NCI-H2029 (cell line): ENCODE measurements at regions not wholly inside any gene's neighbourhood (a gene's known extent, or its start where the extent isn't known, plus 50 kb on each side); places are given as distances from the start of the nearest gene placed in this dataset.

Experiments
- DNase-seq: peaks from one replicate; lab custom pipeline; 2025; lab: John Stamatoyannopoulos, UW

DNA sequence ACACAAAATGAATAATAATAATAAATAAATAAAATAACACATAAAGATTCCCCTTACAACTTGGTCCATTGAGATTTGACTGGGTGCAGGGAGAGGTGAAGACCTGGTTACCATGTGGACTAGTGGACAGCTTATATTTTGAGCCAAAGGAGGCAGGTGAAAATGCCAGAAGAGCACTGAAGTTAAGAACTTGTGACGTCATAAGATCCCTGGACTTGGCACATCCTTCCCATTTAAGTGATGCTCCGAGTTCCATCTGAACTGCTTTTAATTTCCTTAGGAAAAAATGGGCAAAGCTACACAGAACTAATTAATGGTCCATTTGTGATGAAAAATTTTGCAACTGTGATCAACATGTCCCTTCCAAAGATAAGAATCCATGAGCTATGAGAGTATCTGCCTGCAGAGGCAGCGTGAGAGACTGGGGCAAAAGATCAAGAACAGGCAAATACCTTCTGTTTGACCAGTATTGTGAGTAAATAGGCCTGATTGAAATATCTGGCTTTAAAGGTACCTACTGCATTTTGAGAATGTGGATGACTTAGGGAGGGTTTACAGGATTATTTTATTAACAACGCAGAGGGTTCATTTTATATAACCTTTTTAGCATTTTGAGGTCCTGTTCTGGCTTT lies 101.2 kb upstream of the POT1 start:
- no peak for DNase-seq

- no peak for DNase-seq
Measured at GRCh38 chr7:125025620-125026019, 96.0 kb upstream of the POT1 start.

GRCh38 chr7:125020801-125021200 lies 91.2 kb upstream of the POT1 start:
- no peak for DNase-seq

- no peak for DNase-seq
Measured at GRCh38 chr7:125010540-125010939, 80.9 kb upstream of the POT1 start.

GRCh38 chr7:124996778-124997177 lies 67.2 kb upstream of the POT1 start:
- DNase-seq = no peak

DNA sequence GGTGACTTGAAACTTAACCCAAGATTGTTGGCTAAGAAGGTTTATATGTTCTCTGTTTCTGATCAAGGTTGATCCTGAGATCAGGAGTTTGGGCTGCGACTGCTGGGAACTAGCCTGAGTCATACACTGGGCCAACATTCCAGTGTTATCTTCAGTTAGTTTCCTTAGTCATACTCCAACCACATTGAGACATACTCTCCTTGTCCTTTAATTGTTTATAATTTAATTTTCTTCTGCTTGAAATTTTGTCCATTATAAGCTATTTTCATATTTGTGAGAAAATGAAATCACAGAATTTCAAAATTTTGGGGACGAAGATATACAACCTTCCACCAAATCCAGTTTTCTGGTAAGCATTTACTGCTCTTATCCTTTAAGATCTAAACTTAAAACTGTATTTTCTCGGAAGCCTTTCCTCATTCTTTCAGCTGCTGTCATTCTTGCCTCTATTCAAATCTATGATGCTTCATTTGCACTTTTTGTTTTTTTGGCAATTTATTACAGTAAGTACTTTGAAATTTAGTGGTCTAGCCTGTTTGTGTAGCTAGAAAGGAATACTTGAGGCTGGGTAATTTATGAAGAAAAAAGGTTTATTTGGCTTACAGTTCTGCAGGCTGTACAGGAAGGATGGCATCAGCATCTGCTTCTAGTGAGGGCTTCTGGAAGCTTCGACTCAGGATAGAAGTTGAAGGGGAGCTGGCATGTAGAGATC lies 63.4 kb upstream of the POT1 start:
- DNase-seq = no peak

GRCh38 chr7:124989911-124990310 lies 60.3 kb upstream of the POT1 start:
- no peak for DNase-seq
